Hypothalamus (tissue), 51 donors: ENCODE measurements at regions not wholly inside any gene's neighbourhood (a gene's known extent, or its start where the extent isn't known, plus 50 kb on each side); places are given as distances from the start of the nearest gene placed in this dataset.

Experiments
- DNase-seq, 51 donors: peaks; one replicate each; lab custom pipeline; 2025; lab: John Stamatoyannopoulos, UW

GRCh38 chr9:101792475-101792874 is 54.0 kb upstream of the GRIN3A start:
- DNase-seq = no peak

GRCh38 chr9:101791938-101792337 is 53.5 kb upstream of the GRIN3A start:
- DNase-seq = peak in 8 of 51 donors; percentile 0 to 8 (median 3)

- DNase-seq = no peak
Measured at GRCh38 chr9:101791533-101791932, 53.1 kb upstream of the GRIN3A start.
